OCI-LY3 (cell line): ENCODE measurements at regions not wholly inside any gene's neighbourhood (a gene's known extent, or its start where the extent isn't known, plus 50 kb on each side); places are given as distances from the start of the nearest gene placed in this dataset.

Experiments used
- H2AFZ ChIP-seq: fragments of 200-600, 300-600 bp; shearing (Covaris generic); 2 replicates; pipeline ENCODE4 v1.6.0; 2014; ENCODE audit warnings: antibody characterized with exemption, low read depth, low read length
- H3K27ac ChIP-seq: fragments of 200-600, 300-600 bp; sonication (generic); 2 replicates; pipeline ENCODE4 v1.5.1; 2014; ENCODE audit warnings: mild to moderate bottlenecking, low read length, moderate library complexity, mixed read lengths
- H3K27me3 ChIP-seq: fragments of 200-600, 300-600 bp; sonication (generic); 2 replicates; pipeline ENCODE4 v1.6.1; 2014; ENCODE audit warnings: low read depth, low read length, mixed read lengths
- H3K36me3 ChIP-seq: fragments of 200-600, 300-600 bp; sonication (generic); replicated peaks from 2 replicates; pipeline ENCODE3; 2014; ENCODE audit warnings: low read depth, low read length, mixed read lengths
- H3K4me1 ChIP-seq: fragments of 300-600, 200-600 bp; sonication (generic); 2 replicates; pipeline ENCODE4 v1.6.1; 2014; ENCODE audit warnings: low read length, mixed read lengths
- H3K4me2 ChIP-seq: fragments of 200-600, 300-600 bp; sonication (generic); 2 replicates; pipeline ENCODE4 v1.6.1; 2014; ENCODE audit warnings: low read length, mixed read lengths
- H3K4me3 ChIP-seq: fragments of 300-600, 200-600 bp; sonication (generic); 2 replicates; pipeline ENCODE4 v1.5.1; 2014; ENCODE audit warnings: antibody characterized with exemption, mild to moderate bottlenecking, low read length, moderate library complexity
- H3K79me2 ChIP-seq: fragments of 300-600, 200-600 bp; shearing (Covaris generic); 2 replicates; pipeline ENCODE4 v1.6.1; 2014; ENCODE audit warnings: mild to moderate bottlenecking, low read length, mixed read lengths
- H3K9ac ChIP-seq: fragments of 300-600, 200-600 bp; shearing (Covaris generic); 2 replicates; pipeline ENCODE4 v1.6.0; 2014; ENCODE audit warnings: mild to moderate bottlenecking, low read length, moderate library complexity
- H3K9me3 ChIP-seq: fragments of 200-600, 300-600 bp; shearing (Covaris generic); 2 replicates; pipeline ENCODE4 v1.6.1; 2014; ENCODE audit warnings: low read length, mixed read lengths; ENCODE audit not compliant: insufficient read depth
- H4K20me1 ChIP-seq: fragments of 200-600, 300-600 bp; sonication (generic); 2 replicates; pipeline ENCODE4 v1.6.1; 2016; ENCODE audit warnings: low read length, mixed read lengths; ENCODE audit not compliant: insufficient read depth
- EZH2phosphoT487 ChIP-seq: fragments of 200-600 bp; shearing (Covaris generic); IDR thresholded peaks from 2 replicates; pipeline ENCODE4 v1.6.1; 2018; ENCODE audit warnings: antibody characterized with exemption, mixed run types, low read depth
- TF ChIP-seq, protein P1 (sequence below): fragments of 200-600, 300-600 bp; sonication (generic); IDR thresholded peaks from 2 replicates; pipeline ENCODE4 v1.5.1; 2014; ENCODE audit warnings: antibody characterized with exemption, low read length, low read depth

DNA sequence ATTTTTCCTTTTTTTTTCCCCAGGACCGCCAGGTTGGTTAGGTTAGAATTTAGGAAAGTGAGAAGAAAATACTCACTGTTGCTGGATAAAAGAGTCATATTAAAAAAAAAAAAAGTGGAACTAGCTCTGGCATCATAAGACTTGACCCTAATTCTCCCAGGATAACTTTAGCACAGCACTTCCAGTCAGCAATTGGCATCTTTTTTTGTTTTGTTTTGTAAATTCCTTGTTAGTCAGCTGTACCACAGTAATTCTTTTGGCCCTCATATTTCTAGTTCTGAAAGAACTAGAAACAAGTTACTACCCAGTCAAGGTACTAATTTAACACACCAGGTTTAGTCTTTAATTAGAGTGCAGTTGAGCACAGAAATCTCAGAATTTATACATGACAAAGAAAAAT is 873.5 kb upstream of the POU3F3 start:
- no peaks in the 10 kb centered on the region for H3K79me2 ChIP-seq
- no peak overlapping the region for H3K4me2 ChIP-seq
- H3K4me1 ChIP-seq = no peaks in the 10 kb centered on the region
- H3K27me3 ChIP-seq = no peaks in the 10 kb centered on the region
- TF ChIP-seq EZH2phosphoT487 = no peak
- TF ChIP-seq, protein P1, sequence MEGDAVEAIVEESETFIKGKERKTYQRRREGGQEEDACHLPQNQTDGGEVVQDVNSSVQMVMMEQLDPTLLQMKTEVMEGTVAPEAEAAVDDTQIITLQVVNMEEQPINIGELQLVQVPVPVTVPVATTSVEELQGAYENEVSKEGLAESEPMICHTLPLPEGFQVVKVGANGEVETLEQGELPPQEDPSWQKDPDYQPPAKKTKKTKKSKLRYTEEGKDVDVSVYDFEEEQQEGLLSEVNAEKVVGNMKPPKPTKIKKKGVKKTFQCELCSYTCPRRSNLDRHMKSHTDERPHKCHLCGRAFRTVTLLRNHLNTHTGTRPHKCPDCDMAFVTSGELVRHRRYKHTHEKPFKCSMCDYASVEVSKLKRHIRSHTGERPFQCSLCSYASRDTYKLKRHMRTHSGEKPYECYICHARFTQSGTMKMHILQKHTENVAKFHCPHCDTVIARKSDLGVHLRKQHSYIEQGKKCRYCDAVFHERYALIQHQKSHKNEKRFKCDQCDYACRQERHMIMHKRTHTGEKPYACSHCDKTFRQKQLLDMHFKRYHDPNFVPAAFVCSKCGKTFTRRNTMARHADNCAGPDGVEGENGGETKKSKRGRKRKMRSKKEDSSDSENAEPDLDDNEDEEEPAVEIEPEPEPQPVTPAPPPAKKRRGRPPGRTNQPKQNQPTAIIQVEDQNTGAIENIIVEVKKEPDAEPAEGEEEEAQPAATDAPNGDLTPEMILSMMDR = no peak
- no peak overlapping the region for H2AFZ ChIP-seq
- no peak overlapping the region for H3K27ac ChIP-seq
- H4K20me1 ChIP-seq = no peaks in the 10 kb centered on the region
- no peaks in the 10 kb centered on the region for H3K9me3 ChIP-seq
- H3K4me3 ChIP-seq = no peak overlapping the region
- H3K36me3 ChIP-seq = no peaks in the 10 kb centered on the region
- no peak overlapping the region for H3K9ac ChIP-seq

DNA sequence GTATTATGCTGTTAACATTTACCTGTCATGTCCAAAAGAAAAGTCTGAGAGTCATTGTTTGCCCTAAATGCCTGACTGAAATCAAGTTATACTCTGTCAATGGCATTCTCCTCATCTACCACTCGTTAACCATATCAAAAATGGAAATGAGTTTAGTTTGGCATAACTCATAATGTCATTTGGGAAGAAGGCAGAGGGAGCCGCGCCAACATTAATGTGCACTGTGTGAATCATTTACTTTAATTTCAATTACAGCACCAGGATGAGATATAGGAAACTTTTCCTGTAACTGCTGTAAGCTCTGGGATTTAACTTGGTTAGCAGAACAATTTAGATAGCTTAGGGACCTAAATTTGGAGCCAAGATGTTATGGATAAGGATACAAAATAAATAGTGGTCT is 871.2 kb upstream of the POU3F3 start:
- Histone ChIP-seq H4K20me1 (no peaks in the 10 kb centered on the region), H3K36me3 (no peaks in the 10 kb centered on the region), H3K27ac (no peak overlapping the region), H3K9ac (no peak overlapping the region), H3K79me2 (no peaks in the 10 kb centered on the region), H3K27me3 (no peaks in the 10 kb centered on the region), H3K4me1 (no peaks in the 10 kb centered on the region), H3K9me3 (no peaks in the 10 kb centered on the region), H3K4me2 (no peak overlapping the region), H3K4me3 (no peak overlapping the region), H2AFZ (no peak overlapping the region)
- TF ChIP-seq, protein P1 = no peak
- TF ChIP-seq EZH2phosphoT487 = no peak

DNA sequence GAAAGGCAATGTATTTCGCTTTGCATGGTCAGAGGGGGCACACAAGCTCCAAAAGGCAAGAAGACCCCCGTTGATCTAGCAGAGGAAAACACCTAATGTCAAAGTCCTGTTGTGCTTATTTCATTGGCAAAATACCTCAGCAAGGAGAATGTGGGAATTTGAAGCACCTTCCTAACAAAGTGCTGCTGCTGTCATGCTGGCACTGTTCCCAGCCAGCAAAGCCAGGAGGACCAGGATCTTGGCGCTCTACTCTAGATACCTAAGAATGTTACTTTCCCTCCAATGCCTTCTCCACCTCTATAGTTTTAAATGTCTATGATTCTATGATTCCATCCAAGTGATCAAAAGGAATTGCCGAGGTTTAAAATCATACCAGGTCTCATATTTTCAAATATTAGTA is 867.9 kb upstream of the POU3F3 start:
- H3K79me2 ChIP-seq = no peaks in the 10 kb centered on the region
- TF ChIP-seq, protein P1 = no peak
- TF ChIP-seq EZH2phosphoT487 = no peak
- no peak overlapping the region for H3K27ac ChIP-seq
- H2AFZ ChIP-seq = no peak overlapping the region
- no peaks in the 10 kb centered on the region for H4K20me1 ChIP-seq
- no peaks in the 10 kb centered on the region for H3K27me3 ChIP-seq
- H3K9ac ChIP-seq = no peak overlapping the region
- H3K4me3 ChIP-seq = no peak overlapping the region
- H3K4me2 ChIP-seq = no peak overlapping the region
- H3K4me1 ChIP-seq = no peaks in the 10 kb centered on the region
- H3K9me3 ChIP-seq = no peaks in the 10 kb centered on the region
- no peaks in the 10 kb centered on the region for H3K36me3 ChIP-seq

DNA sequence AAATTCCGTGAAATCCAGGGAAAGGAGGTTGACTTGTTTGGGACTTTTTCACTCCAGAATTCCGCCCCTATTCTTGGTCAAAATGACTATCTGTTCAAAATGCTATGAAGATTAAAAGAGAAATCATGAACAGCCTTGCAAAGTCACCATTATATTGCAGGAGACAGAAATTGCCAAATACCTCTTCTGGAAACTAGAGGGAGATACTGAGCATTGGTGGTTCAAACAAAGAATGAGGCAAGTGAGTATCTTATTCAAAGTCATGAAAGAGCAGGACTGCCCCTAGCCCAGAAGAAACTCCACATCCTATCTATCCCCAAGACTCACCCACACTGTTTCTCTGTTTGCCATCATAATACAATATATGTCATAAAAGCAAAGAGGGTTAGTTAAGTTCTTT is 862.3 kb upstream of the POU3F3 start:
- Histone ChIP-seq H3K36me3 (no peaks in the 10 kb centered on the region), H3K79me2 (no peaks in the 10 kb centered on the region), H3K9ac (no peak overlapping the region), H3K9me3 (no peaks in the 10 kb centered on the region), H3K27ac (no peak overlapping the region), H3K4me1 (no peaks in the 10 kb centered on the region), H4K20me1 (no peaks in the 10 kb centered on the region), H3K27me3 (no peaks in the 10 kb centered on the region), H3K4me2 (no peak overlapping the region), H2AFZ (no peak overlapping the region), H3K4me3 (no peak overlapping the region)
- TF ChIP-seq EZH2phosphoT487 = no peak
- TF ChIP-seq, protein P1 = peak; percentile 36
